ENCODE measurements at regions not wholly inside any gene's neighbourhood (a gene's known extent, or its start where the extent isn't known, plus 50 kb on each side); places are given as distances from the start of the nearest gene placed in this dataset.

DNA sequence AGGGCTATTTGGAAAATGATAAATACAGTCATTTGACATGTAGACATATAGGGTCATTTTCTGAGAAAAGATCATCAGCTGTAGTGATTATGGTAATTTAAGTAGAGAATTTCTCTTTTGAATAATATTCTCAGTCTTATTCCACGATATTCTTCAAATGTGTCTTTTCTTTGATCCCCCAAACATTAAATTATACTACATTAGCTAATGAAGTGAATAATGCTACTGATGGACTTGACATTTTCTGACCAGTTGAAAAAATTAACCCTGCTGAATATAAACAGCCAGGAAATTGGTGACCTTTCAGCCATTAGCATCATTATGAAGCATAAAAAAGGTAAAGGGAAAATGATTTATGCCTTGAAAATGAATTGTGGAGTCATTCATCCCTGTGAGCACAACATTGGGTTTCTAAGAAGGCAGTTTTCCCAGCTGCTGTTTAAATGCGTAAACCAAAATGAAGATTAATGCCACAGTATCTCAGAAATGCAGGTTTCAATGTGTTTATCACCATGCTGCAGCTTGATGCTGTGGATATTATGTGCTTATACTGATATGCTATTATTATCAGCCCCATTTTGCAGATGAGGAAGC, 489.1 kb downstream of the KCTD16 start:
- H3K27me3 ChIP-seq (ENCODE audit: insufficient read depth, poor library complexity, severe bottlenecking) = no peaks in the 10 kb centered on the region
- H3K4me3 ChIP-seq (replicated peaks; ENCODE audit: insufficient read depth, low read length) = no peak overlapping the region
- H3K27ac ChIP-seq (replicated peaks) = no peak overlapping the region
- no peak for TF ChIP-seq GABPA (IDR thresholded peaks at IDR 0.05; ENCODE audit: low read depth)
- no peak for TF ChIP-seq SPI1 (IDR thresholded peaks at IDR 0.05; ENCODE audit: borderline replicate concordance, low read depth)
- TF ChIP-seq REST (IDR thresholded peaks at IDR 0.05; ENCODE audit: insufficient replicate concordance, low read depth) = no peak
- TF ChIP-seq POLR2AphosphoS5 (IDR thresholded peaks at IDR 0.05; ENCODE audit: low read depth) = no peak
- TF ChIP-seq, protein P1, sequence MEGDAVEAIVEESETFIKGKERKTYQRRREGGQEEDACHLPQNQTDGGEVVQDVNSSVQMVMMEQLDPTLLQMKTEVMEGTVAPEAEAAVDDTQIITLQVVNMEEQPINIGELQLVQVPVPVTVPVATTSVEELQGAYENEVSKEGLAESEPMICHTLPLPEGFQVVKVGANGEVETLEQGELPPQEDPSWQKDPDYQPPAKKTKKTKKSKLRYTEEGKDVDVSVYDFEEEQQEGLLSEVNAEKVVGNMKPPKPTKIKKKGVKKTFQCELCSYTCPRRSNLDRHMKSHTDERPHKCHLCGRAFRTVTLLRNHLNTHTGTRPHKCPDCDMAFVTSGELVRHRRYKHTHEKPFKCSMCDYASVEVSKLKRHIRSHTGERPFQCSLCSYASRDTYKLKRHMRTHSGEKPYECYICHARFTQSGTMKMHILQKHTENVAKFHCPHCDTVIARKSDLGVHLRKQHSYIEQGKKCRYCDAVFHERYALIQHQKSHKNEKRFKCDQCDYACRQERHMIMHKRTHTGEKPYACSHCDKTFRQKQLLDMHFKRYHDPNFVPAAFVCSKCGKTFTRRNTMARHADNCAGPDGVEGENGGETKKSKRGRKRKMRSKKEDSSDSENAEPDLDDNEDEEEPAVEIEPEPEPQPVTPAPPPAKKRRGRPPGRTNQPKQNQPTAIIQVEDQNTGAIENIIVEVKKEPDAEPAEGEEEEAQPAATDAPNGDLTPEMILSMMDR (IDR thresholded peaks at IDR 0.05; ENCODE audit: insufficient read depth, low read length) = no peak
- no peak for DNase-seq (ENCODE audit: low read depth in 1 of 2, low spot score in 1 of 2)

- Histone ChIP-seq H3K4me3 (replicated peaks; ENCODE audit: insufficient read depth, low read length) (no peak overlapping the region), H3K27me3 (ENCODE audit: insufficient read depth, poor library complexity, severe bottlenecking) (no peaks in the 10 kb centered on the region), H3K27ac (replicated peaks) (no peak overlapping the region)
- no peak for TF ChIP-seq GABPA (IDR thresholded peaks at IDR 0.05; ENCODE audit: low read depth)
- no peak for TF ChIP-seq REST (IDR thresholded peaks at IDR 0.05; ENCODE audit: insufficient replicate concordance, low read depth)
- TF ChIP-seq POLR2AphosphoS5 (IDR thresholded peaks at IDR 0.05; ENCODE audit: low read depth) = no peak
- TF ChIP-seq, protein P1 (IDR thresholded peaks at IDR 0.05; ENCODE audit: insufficient read depth, low read length) = no peak
- no peak for TF ChIP-seq SPI1 (IDR thresholded peaks at IDR 0.05; ENCODE audit: borderline replicate concordance, low read depth)
- no peak for DNase-seq (ENCODE audit: low read depth in 1 of 2, low spot score in 1 of 2)
Observed at GRCh38 chr5:144644317-144644716, 473.6 kb downstream of the KCTD16 start.

- Histone ChIP-seq H3K4me3 (replicated peaks; ENCODE audit: insufficient read depth, low read length) (no peak overlapping the region), H3K27ac (replicated peaks) (no peak overlapping the region), H3K27me3 (ENCODE audit: insufficient read depth, poor library complexity, severe bottlenecking) (no peaks in the 10 kb centered on the region)
- no peak for DNase-seq (ENCODE audit: low read depth in 1 of 2, low spot score in 1 of 2)
- TF ChIP-seq SPI1 (IDR thresholded peaks at IDR 0.05; ENCODE audit: borderline replicate concordance, low read depth) = no peak
- no peak for TF ChIP-seq POLR2AphosphoS5 (IDR thresholded peaks at IDR 0.05; ENCODE audit: low read depth)
- no peak for TF ChIP-seq GABPA (IDR thresholded peaks at IDR 0.05; ENCODE audit: low read depth)
- TF ChIP-seq, protein P1 (IDR thresholded peaks at IDR 0.05; ENCODE audit: insufficient read depth, low read length) = no peak
Observed at GRCh38 chr5:144638787-144639186, 468.1 kb downstream of the KCTD16 start.

- Histone ChIP-seq H3K4me3 (replicated peaks; ENCODE audit: insufficient read depth, low read length) (no peak overlapping the region), H3K27ac (replicated peaks) (no peak overlapping the region), H3K27me3 (ENCODE audit: insufficient read depth, poor library complexity, severe bottlenecking) (no peaks in the 10 kb centered on the region)
- peak; percentile 81 for TF ChIP-seq REST (IDR thresholded peaks at IDR 0.05; ENCODE audit: insufficient replicate concordance, low read depth)
- TF ChIP-seq, protein P1 (IDR thresholded peaks at IDR 0.05; ENCODE audit: insufficient read depth, low read length) = no peak
- DNase-seq (ENCODE audit: low read depth in 1 of 2, low spot score in 1 of 2) = no peak
Observed at GRCh38 chr5:144634138-144634537, 463.5 kb downstream of the KCTD16 start.
